ENCODE measurements at regions not wholly inside any gene's neighbourhood (a gene's known extent, or its start where the extent isn't known, plus 50 kb on each side); places are given as distances from the start of the nearest gene placed in this dataset.

- TF ChIP-seq CTCF (IDR thresholded peaks at IDR 0.05; ENCODE audit: low read depth, low read length) (no peak), EZH2phosphoT487 (IDR thresholded peaks at IDR 0.05; ENCODE audit: low read depth) (no peak)
- no peak overlapping the region for H3K9ac ChIP-seq (ENCODE audit: low read length)
- no peaks in the 10 kb centered on the region for H3K36me3 ChIP-seq (replicated peaks; ENCODE audit: low read depth, low read length)
- no peaks in the 10 kb centered on the region for H3K9me3 ChIP-seq (ENCODE audit: insufficient read depth, low read length)
- no peaks in the 10 kb centered on the region for H4K20me1 ChIP-seq (ENCODE audit: insufficient read depth, low read length)
- H3K4me1 ChIP-seq (ENCODE audit: low read length), result no peaks in the 10 kb centered on the region
- no peak overlapping the region for H3K4me3 ChIP-seq (ENCODE audit: low read length)
- no peak overlapping the region for H3K4me2 ChIP-seq (ENCODE audit: low read length)
- H3K27ac ChIP-seq (ENCODE audit: low read length), result no peak overlapping the region
- no peaks in the 10 kb centered on the region for H3K27me3 ChIP-seq (ENCODE audit: low read depth, low read length)
- no peaks in the 10 kb centered on the region for H3K79me2 ChIP-seq (ENCODE audit: low read length)
- no peak overlapping the region for H2AFZ ChIP-seq (ENCODE audit: low read depth, low read length)
Measured at GRCh38 chr9:105072476-105072875, 144.5 kb upstream of the ABCA1 start.

GRCh38 chr9:105073147-105073546, 145.2 kb upstream of the ABCA1 start:
- TF ChIP-seq EZH2phosphoT487 (IDR thresholded peaks at IDR 0.05; ENCODE audit: low read depth) (no peak), CTCF (IDR thresholded peaks at IDR 0.05; ENCODE audit: low read depth, low read length) (no peak)
- H3K4me3 ChIP-seq (ENCODE audit: low read length), result no peak overlapping the region
- H3K9ac ChIP-seq (ENCODE audit: low read length), result no peak overlapping the region
- no peaks in the 10 kb centered on the region for H3K4me1 ChIP-seq (ENCODE audit: low read length)
- no peaks in the 10 kb centered on the region for H3K79me2 ChIP-seq (ENCODE audit: low read length)
- no peak overlapping the region for H3K4me2 ChIP-seq (ENCODE audit: low read length)
- no peaks in the 10 kb centered on the region for H3K27me3 ChIP-seq (ENCODE audit: low read depth, low read length)
- no peak overlapping the region for H3K27ac ChIP-seq (ENCODE audit: low read length)
- no peaks in the 10 kb centered on the region for H3K9me3 ChIP-seq (ENCODE audit: insufficient read depth, low read length)
- H3K36me3 ChIP-seq (replicated peaks; ENCODE audit: low read depth, low read length), result no peaks in the 10 kb centered on the region
- H4K20me1 ChIP-seq (ENCODE audit: insufficient read depth, low read length), result no peaks in the 10 kb centered on the region
- no peak overlapping the region for H2AFZ ChIP-seq (ENCODE audit: low read depth, low read length)

GRCh38 chr9:105074491-105074890, 146.5 kb upstream of the ABCA1 start:
- H3K27ac ChIP-seq (ENCODE audit: low read length), result no peak overlapping the region
- H4K20me1 ChIP-seq (ENCODE audit: insufficient read depth, low read length), result no peaks in the 10 kb centered on the region
- H3K4me1 ChIP-seq (ENCODE audit: low read length), result no peaks in the 10 kb centered on the region
- no peaks in the 10 kb centered on the region for H3K9me3 ChIP-seq (ENCODE audit: insufficient read depth, low read length)
- H3K4me2 ChIP-seq (ENCODE audit: low read length), result no peak overlapping the region
- TF ChIP-seq EZH2phosphoT487 (IDR thresholded peaks at IDR 0.05; ENCODE audit: low read depth) (no peak), CTCF (IDR thresholded peaks at IDR 0.05; ENCODE audit: low read depth, low read length) (no peak)
- no peaks in the 10 kb centered on the region for H3K27me3 ChIP-seq (ENCODE audit: low read depth, low read length)
- no peak overlapping the region for H2AFZ ChIP-seq (ENCODE audit: low read depth, low read length)
- H3K36me3 ChIP-seq (replicated peaks; ENCODE audit: low read depth, low read length), result no peaks in the 10 kb centered on the region
- H3K79me2 ChIP-seq (ENCODE audit: low read length), result no peaks in the 10 kb centered on the region
- H3K4me3 ChIP-seq (ENCODE audit: low read length), result no peak overlapping the region
- H3K9ac ChIP-seq (ENCODE audit: low read length), result no peak overlapping the region

- no peak overlapping the region for H2AFZ ChIP-seq (ENCODE audit: low read depth, low read length)
- no peaks in the 10 kb centered on the region for H3K79me2 ChIP-seq (ENCODE audit: low read length)
- no peaks in the 10 kb centered on the region for H3K36me3 ChIP-seq (replicated peaks; ENCODE audit: low read depth, low read length)
- H3K9me3 ChIP-seq (ENCODE audit: insufficient read depth, low read length), result no peaks in the 10 kb centered on the region
- H3K9ac ChIP-seq (ENCODE audit: low read length), result no peak overlapping the region
- no peak overlapping the region for H3K27ac ChIP-seq (ENCODE audit: low read length)
- no peaks in the 10 kb centered on the region for H3K27me3 ChIP-seq (ENCODE audit: low read depth, low read length)
- H3K4me2 ChIP-seq (ENCODE audit: low read length), result no peak overlapping the region
- H4K20me1 ChIP-seq (ENCODE audit: insufficient read depth, low read length), result no peaks in the 10 kb centered on the region
- no peaks in the 10 kb centered on the region for H3K4me1 ChIP-seq (ENCODE audit: low read length)
- no peak for TF ChIP-seq CTCF (IDR thresholded peaks at IDR 0.05; ENCODE audit: low read depth, low read length)
- TF ChIP-seq EZH2phosphoT487 (IDR thresholded peaks at IDR 0.05; ENCODE audit: low read depth), result no peak
- H3K4me3 ChIP-seq (ENCODE audit: low read length), result no peak overlapping the region
Measured at GRCh38 chr9:105076729-105077128, 148.8 kb upstream of the ABCA1 start.
